Kidney (tissue), 13 donors: ENCODE measurements at regions not wholly inside any gene's neighbourhood (a gene's known extent, or its start where the extent isn't known, plus 50 kb on each side); places are given as distances from the start of the nearest gene placed in this dataset.

Experiments used
- DNase-seq, 5 donors: peaks; one replicate each; pipeline ENCODE4 v3.0.0-alpha.2; 2013 to 2020
- FAIRE-seq: peaks from 2 replicates; lab custom pipeline; 2012; peaks lifted over from hg19 to GRCh38; lab: Jason Lieb, UNC
- H3K27ac ChIP-seq, 2 donors: one replicate each; pipeline ENCODE4 v1.7.0; 2013; ENCODE audit warnings: low read depth in 2 of 2, low read length in 2 of 2, inconsistent platforms in 1 of 2
- H3K27me3 ChIP-seq: one replicate; pipeline ENCODE4 v1.7.1; 2013; ENCODE audit warnings: low read length, inconsistent platforms; ENCODE audit not compliant: control insufficient read depth, insufficient read depth
- H3K36me3 ChIP-seq, 3 donors: one replicate each; pipeline versions ENCODE4 v1.7.0 to v1.7.1; 2013; ENCODE audit warnings: low read length in 3 of 3, control low read depth in 1 of 3, inconsistent platforms in 1 of 3; ENCODE audit not compliant: insufficient read depth in 3 of 3, control insufficient read depth in 2 of 3
- H3K4me1 ChIP-seq, 3 donors: one replicate each; pipeline versions ENCODE4 v1.7.0 to v1.7.1; 2013; ENCODE audit warnings: low read length in 3 of 3, inconsistent platforms in 1 of 3, low read depth in 1 of 3; ENCODE audit not compliant: control insufficient read depth in 2 of 3, insufficient read depth in 2 of 3
- H3K4me3 ChIP-seq, 3 donors: one replicate each; pipeline versions ENCODE4 v1.7.0 to v1.8.1; 2013; ENCODE audit warnings: low read length in 3 of 3, control low read depth in 1 of 3, inconsistent platforms in 1 of 3
- H3K9ac ChIP-seq, 3 donors: one replicate each; pipeline versions ENCODE4 v1.7.0 to v1.7.1; 2013; ENCODE audit warnings: low read length in 3 of 3, control low read depth in 1 of 3, inconsistent platforms in 1 of 3
- H3K9me3 ChIP-seq, 3 donors: one replicate each; pipeline versions ENCODE4 v1.7.0 to v1.7.1; 2013; ENCODE audit warnings: low read length in 3 of 3, control low read depth in 1 of 3, inconsistent platforms in 1 of 3; ENCODE audit not compliant: control insufficient read depth in 2 of 3, insufficient read depth in 1 of 3
- intact Hi-C: fragments of 100-400 bp; cut with DNase I; formaldehyde crosslinking; loops from one replicate; pipeline ENCODE4 v1.11.1; 2022
- TF ChIP-seq, protein P1 (sequence below): IDR thresholded peaks from 3 replicates; pipeline ENCODE4 v1.5.1; 2012; ENCODE audit warnings: mild to moderate bottlenecking, moderate library complexity, borderline replicate concordance; ENCODE audit not compliant: insufficient read depth; ENCODE audit errors: extremely low read depth
- donor health status: control.
- donor health status: control.
- donor health status: control.
- donor health status: control.
- donor health status: control.
- donor health status: DM: yes; HTN: yes; CAD: no.
- donor health status: Normal renal cell carcinoma (clear cell type).

DNA sequence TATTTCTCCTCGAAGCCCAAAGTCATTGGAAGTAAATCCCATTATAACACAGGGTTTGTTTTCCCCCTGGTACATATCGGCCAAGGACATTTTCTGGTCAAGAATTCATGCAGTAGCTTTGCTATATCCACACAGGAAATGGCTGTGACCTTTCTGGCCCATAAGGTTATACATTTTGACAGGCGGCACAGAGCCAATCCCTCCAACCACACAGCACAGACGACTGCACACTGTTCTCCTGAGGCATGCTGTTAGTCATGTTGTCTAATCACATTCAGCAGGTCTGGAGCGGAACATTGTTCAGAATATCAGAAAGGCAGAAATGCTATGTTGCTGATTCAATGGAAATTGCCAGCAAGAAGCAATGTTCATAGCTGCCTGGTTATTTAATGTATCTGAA, 742.3 kb upstream of the SLC8A1 start:
- Histone ChIP-seq H3K27me3 (no peaks in the 10 kb centered on the region), H3K9ac (no peak overlapping the region), H3K36me3 (no peaks in the 10 kb centered on the region), H3K9me3 (no peaks in the 10 kb centered on the region), H3K4me1 (peaks cover 0 to 2% (median 0%) of the 10 kb centered on the region in 3 donors), H3K4me3 (no peak overlapping the region), H3K27ac (no peak overlapping the region)
- peak; percentile 40 to 78 (median 62) for DNase-seq
- intact Hi-C loops: no loop called here
- no peak for FAIRE-seq
- TF ChIP-seq, protein P1, sequence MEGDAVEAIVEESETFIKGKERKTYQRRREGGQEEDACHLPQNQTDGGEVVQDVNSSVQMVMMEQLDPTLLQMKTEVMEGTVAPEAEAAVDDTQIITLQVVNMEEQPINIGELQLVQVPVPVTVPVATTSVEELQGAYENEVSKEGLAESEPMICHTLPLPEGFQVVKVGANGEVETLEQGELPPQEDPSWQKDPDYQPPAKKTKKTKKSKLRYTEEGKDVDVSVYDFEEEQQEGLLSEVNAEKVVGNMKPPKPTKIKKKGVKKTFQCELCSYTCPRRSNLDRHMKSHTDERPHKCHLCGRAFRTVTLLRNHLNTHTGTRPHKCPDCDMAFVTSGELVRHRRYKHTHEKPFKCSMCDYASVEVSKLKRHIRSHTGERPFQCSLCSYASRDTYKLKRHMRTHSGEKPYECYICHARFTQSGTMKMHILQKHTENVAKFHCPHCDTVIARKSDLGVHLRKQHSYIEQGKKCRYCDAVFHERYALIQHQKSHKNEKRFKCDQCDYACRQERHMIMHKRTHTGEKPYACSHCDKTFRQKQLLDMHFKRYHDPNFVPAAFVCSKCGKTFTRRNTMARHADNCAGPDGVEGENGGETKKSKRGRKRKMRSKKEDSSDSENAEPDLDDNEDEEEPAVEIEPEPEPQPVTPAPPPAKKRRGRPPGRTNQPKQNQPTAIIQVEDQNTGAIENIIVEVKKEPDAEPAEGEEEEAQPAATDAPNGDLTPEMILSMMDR: no peak

DNA sequence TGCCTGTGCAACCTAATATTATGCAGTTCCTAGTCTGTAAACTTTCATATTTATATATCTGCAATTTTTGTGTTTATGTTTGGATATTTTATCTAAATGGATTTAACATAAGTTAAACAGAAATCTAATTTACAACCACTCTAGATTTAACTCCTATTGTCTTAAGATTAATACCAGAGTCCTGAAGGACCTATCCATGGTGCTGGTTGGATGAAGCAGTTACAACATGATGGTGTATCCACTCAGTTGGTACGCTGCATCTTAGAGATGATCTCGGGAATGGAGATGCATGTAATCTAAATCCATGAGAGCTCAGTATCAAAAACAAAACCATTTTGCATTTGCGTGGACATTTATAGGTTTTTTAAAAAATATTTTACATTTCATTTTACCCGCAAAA, 745.9 kb upstream of the SLC8A1 start:
- no peaks in the 10 kb centered on the region for H3K9me3 ChIP-seq
- H3K36me3 ChIP-seq: no peaks in the 10 kb centered on the region
- H3K9ac ChIP-seq: no peak overlapping the region
- no peak overlapping the region for H3K27ac ChIP-seq
- no peaks in the 10 kb centered on the region for H3K27me3 ChIP-seq
- DNase-seq (peak in 1 of 5 donors; percentile 52), FAIRE-seq (no peak)
- TF ChIP-seq, protein P1: no peak
- H3K4me1 ChIP-seq: peaks cover 0 to 2% (median 0%) of the 10 kb centered on the region in 3 donors
- intact Hi-C loops: no loop called here
- H3K4me3 ChIP-seq: no peak overlapping the region

DNA sequence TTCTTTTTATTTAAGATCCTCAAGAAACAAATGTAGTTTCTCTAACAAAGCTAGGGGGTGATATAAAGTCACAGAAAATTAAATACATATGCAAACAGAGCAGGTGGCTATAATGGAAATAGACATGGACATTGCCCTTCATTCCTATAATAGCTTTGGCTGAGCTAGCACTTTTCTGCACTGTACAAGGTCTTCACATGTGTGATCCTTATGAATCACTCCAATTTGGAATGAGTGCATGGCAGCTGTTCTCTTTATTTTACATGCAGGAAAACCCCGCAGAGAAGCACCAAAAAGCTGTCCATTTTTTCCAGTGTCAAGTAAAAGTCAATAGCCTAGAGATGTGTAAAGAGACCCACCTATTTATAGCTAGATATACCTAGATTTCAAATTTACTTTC, 747.4 kb upstream of the SLC8A1 start:
- DNase-seq (no peak), FAIRE-seq (no peak)
- TF ChIP-seq, protein P1: no peak
- Histone ChIP-seq H3K27ac (no peak overlapping the region), H3K4me3 (no peak overlapping the region), H3K27me3 (no peaks in the 10 kb centered on the region), H3K4me1 (peaks cover 0 to under 1% (median 0%) of the 10 kb centered on the region in 3 donors), H3K36me3 (no peaks in the 10 kb centered on the region), H3K9ac (no peak overlapping the region), H3K9me3 (no peaks in the 10 kb centered on the region)
- intact Hi-C loops: no loop called here

DNA sequence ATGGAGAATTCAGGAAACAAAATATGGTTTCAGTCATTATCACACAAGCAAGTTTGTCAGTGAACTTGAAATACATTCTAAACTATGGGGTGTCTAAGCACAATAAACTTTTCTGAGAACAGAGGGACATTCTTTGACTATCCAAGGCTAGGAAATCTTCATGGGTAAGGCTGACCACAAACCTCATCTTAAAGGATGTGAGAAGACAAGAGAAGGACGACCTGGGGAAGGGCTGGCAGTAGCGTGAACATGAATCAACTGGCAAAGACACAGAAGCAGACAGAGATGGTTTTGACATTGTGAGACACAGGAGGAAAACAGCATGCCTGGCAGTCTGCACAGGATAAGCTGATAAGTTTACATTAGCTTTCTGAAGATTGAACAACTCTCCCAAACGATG, 752.4 kb upstream of the SLC8A1 start:
- Histone ChIP-seq H3K9ac (no peak overlapping the region), H3K4me1 (no peaks in the 10 kb centered on the region), H3K9me3 (no peaks in the 10 kb centered on the region), H3K36me3 (no peaks in the 10 kb centered on the region), H3K27ac (no peak overlapping the region), H3K4me3 (no peak overlapping the region), H3K27me3 (no peaks in the 10 kb centered on the region)
- intact Hi-C loops: no loop called here
- TF ChIP-seq, protein P1: no peak
- FAIRE-seq (no peak), DNase-seq (no peak)
